GM12892 (cell line): ENCODE measurements at regions not wholly inside any gene's neighbourhood (a gene's known extent, or its start where the extent isn't known, plus 50 kb on each side); places are given as distances from the start of the nearest gene placed in this dataset.

Experiments used
- POLR2A ChIP-seq: IDR thresholded peaks from 2 replicates; pipeline ENCODE4 v1.6.1; 2011; ENCODE audit warnings: low read depth, low read length, control low read depth
- POLR2AphosphoS5 ChIP-seq: IDR thresholded peaks from 2 replicates; pipeline ENCODE4 v1.6.1; 2011; ENCODE audit warnings: low read depth, low read length, control low read depth
- TAF1 ChIP-seq: IDR thresholded peaks from 2 replicates; pipeline ENCODE4 v1.6.1; 2011; ENCODE audit warnings: low read depth, mild to moderate bottlenecking, control low read depth, low read length, borderline replicate concordance

- TF ChIP-seq POLR2A (no peak), TAF1 (no peak), POLR2AphosphoS5 (no peak)
Observed at GRCh38 chr4:74548561-74548960, 103.6 kb downstream of the AREG start.
